CD14-positive monocyte (primary cell): ENCODE measurements at regions not wholly inside any gene's neighbourhood (a gene's known extent, or its start where the extent isn't known, plus 50 kb on each side); places are given as distances from the start of the nearest gene placed in this dataset.

Experiments
- DNase-seq, 3 donors: peaks; one replicate each; pipeline ENCODE4 v3.0.0-alpha.2; 2011 to 2022
- H2AFZ ChIP-seq: 2 replicates; pipeline ENCODE4 v1.6.0; 2012; ENCODE audit warnings: mild to moderate bottlenecking, low read depth, low read length, inconsistent platforms; ENCODE audit not compliant: insufficient read depth, poor library complexity, severe bottlenecking
- H3K27ac ChIP-seq, 2 donors: 1 replicate in 1 of 2; 2 replicates in 1 of 2; pipeline ENCODE4 v1.5.1; 2012 to 2013; ENCODE audit warnings: low read length in 2 of 2, control low read depth in 1 of 2, inconsistent platforms in 1 of 2, low read depth in 1 of 2, mild to moderate bottlenecking in 1 of 2
- H3K27me3 ChIP-seq, 2 donors: one replicate each; pipeline versions ENCODE4 v1.6.0 to v1.6.1; 2011 to 2013; ENCODE audit warnings: low read length in 2 of 2; ENCODE audit not compliant: control insufficient read depth in 2 of 2, insufficient read depth in 2 of 2
- H3K36me3 ChIP-seq, 2 donors: replicated peaks in 1 of 2; 1 replicate in 1 of 2; 2 replicates in 1 of 2; pipeline versions ENCODE4 v1.5.1 to v1.6.1; 2012 to 2013; ENCODE audit warnings: low read length in 2 of 2, control low read depth in 1 of 2, inconsistent platforms in 1 of 2, mild to moderate bottlenecking in 1 of 2; ENCODE audit not compliant: insufficient read depth in 2 of 2, control insufficient read depth in 1 of 2
- H3K4me1 ChIP-seq, 2 donors: 1 replicate in 1 of 2; 2 replicates in 1 of 2; pipeline versions ENCODE4 v1.5.1 to v1.6.1; 2012 to 2013; ENCODE audit warnings: low read length in 2 of 2, control low read depth in 1 of 2, inconsistent platforms in 1 of 2, mild to moderate bottlenecking in 1 of 2, moderate library complexity in 1 of 2; ENCODE audit not compliant: insufficient read depth in 2 of 2, control insufficient read depth in 1 of 2
- H3K4me2 ChIP-seq: replicated peaks from 2 replicates; pipeline ENCODE3; 2012; ENCODE audit warnings: low read length, moderate library complexity, mild to moderate bottlenecking; ENCODE audit not compliant: poor library complexity, severe bottlenecking; ENCODE audit errors: extremely low read depth
- H3K4me3 ChIP-seq, 3 experiments: fragments of 200-600 bp in 1 of 3; sonication (generic) in 1 of 3; replicated peaks in 1 of 3; 1 replicate in 2 of 3; 2 replicates in 1 of 3; pipeline ENCODE4 v1.5.1; 2011 to 2013; ENCODE audit warnings: low read length in 3 of 3, mild to moderate bottlenecking in 3 of 3, control low read depth in 2 of 3, low read depth in 2 of 3, inconsistent platforms in 1 of 3, moderate library complexity in 1 of 3
- H3K79me2 ChIP-seq: 2 replicates; pipeline ENCODE4 v1.6.0; 2012; ENCODE audit warnings: mild to moderate bottlenecking, control low read depth, inconsistent platforms, low read length, moderate library complexity; ENCODE audit not compliant: insufficient read depth
- H3K9ac ChIP-seq: 2 replicates; pipeline ENCODE4 v1.6.0; 2017; ENCODE audit warnings: low read length, mild to moderate bottlenecking; ENCODE audit not compliant: insufficient read depth, poor library complexity, severe bottlenecking
- H3K9me3 ChIP-seq, 2 donors: replicated peaks in 1 of 2; 1 replicate in 1 of 2; 2 replicates in 1 of 2; pipeline versions ENCODE4 v1.5.1 to v1.6.1; 2012 to 2013; ENCODE audit warnings: low read length in 2 of 2, control low read depth in 1 of 2; ENCODE audit not compliant: control insufficient read depth in 1 of 2, insufficient read depth in 1 of 2
- H4K20me1 ChIP-seq: 2 replicates; pipeline ENCODE4 v1.6.0; 2012; ENCODE audit warnings: mild to moderate bottlenecking, low read length, control low read depth, moderate library complexity; ENCODE audit not compliant: insufficient read depth
- H3K27ac Mint-ChIP-seq, 7 donors: one replicate each; pipeline ENCODE4 v1.8.0; 2020; ENCODE audit warnings: mild to moderate bottlenecking in 7 of 7, mixed read lengths in 7 of 7, moderate library complexity in 6 of 7, inconsistent platforms in 2 of 7
- H3K27me3 Mint-ChIP-seq, 3 donors: one replicate each; pipeline ENCODE4 v1.8.0; 2021 to 2022; ENCODE audit warnings: low read depth in 3 of 3, mild to moderate bottlenecking in 3 of 3, mixed read lengths in 3 of 3, moderate library complexity in 3 of 3, inconsistent platforms in 1 of 3
- H3K36me3 Mint-ChIP-seq, 2 donors: one replicate each; pipeline ENCODE4 v1.8.0; 2020; ENCODE audit warnings: mixed read lengths in 2 of 2, inconsistent platforms in 1 of 2, mild to moderate bottlenecking in 1 of 2
- H3K4me1 Mint-ChIP-seq: one replicate; pipeline ENCODE4 v1.8.0; 2020; ENCODE audit warnings: mild to moderate bottlenecking, mixed read lengths
- H3K4me3 Mint-ChIP-seq, 2 donors: one replicate each; pipeline ENCODE4 v1.8.0; 2020; ENCODE audit warnings: mild to moderate bottlenecking in 2 of 2, mixed read lengths in 2 of 2, moderate library complexity in 1 of 2
- H3K9me3 Mint-ChIP-seq, 7 donors: one replicate each; pipeline ENCODE4 v1.8.0; 2020 to 2022; ENCODE audit warnings: mixed read lengths in 7 of 7, mild to moderate bottlenecking in 6 of 7, moderate library complexity in 6 of 7, inconsistent platforms in 2 of 7
- WGBS: methylation state at CpG from one replicate; pipeline ENCODE4 v1.1.5; 2013; ENCODE audit warnings: missing lambda C conversion rate; ENCODE audit not compliant: insufficient coverage; 5-methylcytosine and 5-hydroxymethylcytosine counted together
- intact Hi-C, 2 donors: fragments of 100-400 bp; cut with micrococcal nuclease; formaldehyde crosslinking; loops; one replicate each; pipeline versions ENCODE4 v1.15.0 to v1.15.1; 2023
- TF ChIP-seq, protein P1 (sequence below): fragments of 200-600 bp; IDR thresholded peaks from one replicate; pipeline ENCODE4 v1.8.0; 2022; ENCODE audit warnings: antibody characterized with exemption, mild to moderate bottlenecking

GRCh38 chr14:98923596-98923995 is 348.4 kb downstream of the BCL11B start:
- Histone ChIP-seq H3K4me2 (no peak overlapping the region), H4K20me1 (no peaks in the 10 kb centered on the region), H3K9ac (no peak overlapping the region), H3K79me2 (no peaks in the 10 kb centered on the region), H3K36me3 (no peaks in the 10 kb centered on the region), H3K27ac (no peak overlapping the region), H3K27me3 (no peaks in the 10 kb centered on the region), H2AFZ (no peak overlapping the region), H3K4me1 (no peaks in the 10 kb centered on the region), H3K4me3 (no peak overlapping the region), H3K9me3 (no peaks in the 10 kb centered on the region)
- peaks cover 11 to 18% (median 14%) of the 10 kb centered on the region in 3 donors for H3K27me3 Mint-ChIP-seq
- no peak overlapping the region for H3K4me3 Mint-ChIP-seq
- no peaks in the 10 kb centered on the region for H3K4me1 Mint-ChIP-seq
- no peak for DNase-seq
- intact Hi-C loops = no loop called here
- WGBS = no CpG with 5 or more reads among the region's 1 CpG
- no peaks in the 10 kb centered on the region for H3K36me3 Mint-ChIP-seq
- H3K27ac Mint-ChIP-seq = no peak overlapping the region
- TF ChIP-seq, protein P1, sequence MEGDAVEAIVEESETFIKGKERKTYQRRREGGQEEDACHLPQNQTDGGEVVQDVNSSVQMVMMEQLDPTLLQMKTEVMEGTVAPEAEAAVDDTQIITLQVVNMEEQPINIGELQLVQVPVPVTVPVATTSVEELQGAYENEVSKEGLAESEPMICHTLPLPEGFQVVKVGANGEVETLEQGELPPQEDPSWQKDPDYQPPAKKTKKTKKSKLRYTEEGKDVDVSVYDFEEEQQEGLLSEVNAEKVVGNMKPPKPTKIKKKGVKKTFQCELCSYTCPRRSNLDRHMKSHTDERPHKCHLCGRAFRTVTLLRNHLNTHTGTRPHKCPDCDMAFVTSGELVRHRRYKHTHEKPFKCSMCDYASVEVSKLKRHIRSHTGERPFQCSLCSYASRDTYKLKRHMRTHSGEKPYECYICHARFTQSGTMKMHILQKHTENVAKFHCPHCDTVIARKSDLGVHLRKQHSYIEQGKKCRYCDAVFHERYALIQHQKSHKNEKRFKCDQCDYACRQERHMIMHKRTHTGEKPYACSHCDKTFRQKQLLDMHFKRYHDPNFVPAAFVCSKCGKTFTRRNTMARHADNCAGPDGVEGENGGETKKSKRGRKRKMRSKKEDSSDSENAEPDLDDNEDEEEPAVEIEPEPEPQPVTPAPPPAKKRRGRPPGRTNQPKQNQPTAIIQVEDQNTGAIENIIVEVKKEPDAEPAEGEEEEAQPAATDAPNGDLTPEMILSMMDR = no peak
- H3K9me3 Mint-ChIP-seq = peaks cover 0 to 28% (median 7%) of the 10 kb centered on the region in 7 donors

DNA sequence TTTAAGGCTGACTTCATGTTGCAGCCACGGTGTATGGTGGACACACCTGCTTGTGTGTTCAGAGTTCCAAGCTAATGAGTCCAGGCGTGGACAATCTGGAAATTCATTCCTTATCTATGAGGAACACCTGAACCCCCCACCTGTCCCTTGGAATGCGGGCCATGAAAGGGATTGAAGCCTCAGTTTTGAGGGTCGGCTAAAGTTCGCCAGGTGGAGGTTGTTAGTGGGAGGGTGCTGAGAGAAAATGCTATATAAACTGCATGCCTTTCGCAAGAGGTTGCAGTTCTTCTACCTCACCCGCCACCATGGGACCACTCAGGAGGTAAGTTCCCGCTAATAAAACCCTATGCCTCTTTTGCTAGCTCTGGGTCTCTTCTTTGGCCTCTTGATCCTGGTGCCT is 348.0 kb downstream of the BCL11B start:
- H3K36me3 ChIP-seq = no peaks in the 10 kb centered on the region
- no peak overlapping the region for H3K4me3 ChIP-seq
- no peak overlapping the region for H3K27ac ChIP-seq
- no peak overlapping the region for H3K4me2 ChIP-seq
- H3K9me3 ChIP-seq = no peaks in the 10 kb centered on the region
- intact Hi-C loops = no loop called here
- no peaks in the 10 kb centered on the region for H3K4me1 ChIP-seq
- 100% methylated on average over 3 of the region's 8 CpGs for WGBS
- DNase-seq = no peak
- no peaks in the 10 kb centered on the region for H3K36me3 Mint-ChIP-seq
- peaks cover 0 to 24% (median 7%) of the 10 kb centered on the region in 7 donors for H3K9me3 Mint-ChIP-seq
- no peaks in the 10 kb centered on the region for H4K20me1 ChIP-seq
- TF ChIP-seq, protein P1 = no peak
- H3K4me3 Mint-ChIP-seq = no peak overlapping the region
- no peak overlapping the region for H3K9ac ChIP-seq
- no peak overlapping the region for H3K27ac Mint-ChIP-seq
- H3K4me1 Mint-ChIP-seq = no peaks in the 10 kb centered on the region
- H2AFZ ChIP-seq = no peak overlapping the region
- H3K79me2 ChIP-seq = no peaks in the 10 kb centered on the region
- peaks cover 12 to 18% (median 12%) of the 10 kb centered on the region in 3 donors for H3K27me3 Mint-ChIP-seq
- no peaks in the 10 kb centered on the region for H3K27me3 ChIP-seq
